Upper lobe of right lung (tissue), 1 donor: ENCODE measurements at regions not wholly inside any gene's neighbourhood (a gene's known extent, or its start where the extent isn't known, plus 50 kb on each side); places are given as distances from the start of the nearest gene placed in this dataset.
A peak's percentile ranks its signal among the peaks of the same experiment; 100 is the strongest.

Experiments used
- ATAC-seq: fragments of 200-7000 bp; cut with Tn5 transposase; one replicate; pipeline ENCODE4 v1.9.1; 2020; ENCODE audit warnings: mild to moderate bottlenecking, moderate library complexity
- DNase-seq: peaks from one replicate; pipeline ENCODE4 v3.0.0-alpha.2; 2020
- H3K27ac ChIP-seq: fragments of 200-600 bp; one replicate; pipeline ENCODE4 v1.8.0; 2022
- H3K27me3 ChIP-seq: fragments of 200-600 bp; one replicate; pipeline ENCODE4 v1.8.0; 2022; ENCODE audit warnings: mild to moderate bottlenecking
- H3K36me3 ChIP-seq: fragments of 200-600 bp; one replicate; pipeline ENCODE4 v1.8.0; 2022
- H3K4me1 ChIP-seq: fragments of 200-600 bp; one replicate; pipeline ENCODE4 v1.8.0; 2022
- H3K4me3 ChIP-seq: fragments of 200-600 bp; one replicate; pipeline ENCODE4 v1.8.0; 2022; ENCODE audit warnings: mild to moderate bottlenecking
- H3K9me3 ChIP-seq: fragments of 200-600 bp; one replicate; pipeline ENCODE4 v1.8.0; 2022
- CTCF ChIP-seq: fragments of 200-600 bp; IDR thresholded peaks from one replicate; pipeline ENCODE4 v1.8.0; 2022; ENCODE audit warnings: antibody characterized with exemption
- intact Hi-C: fragments of 100-400 bp; cut with DNase I; formaldehyde crosslinking; loops from one replicate; pipeline ENCODE4 v1.11.0; 2022
- donor health status: DM: no; HTN: yes; CAD: no; lungs with severe emphysema.

- Histone ChIP-seq H3K4me1 (no peaks in the 10 kb centered on the region), H3K27me3 (no peaks in the 10 kb centered on the region), H3K9me3 (no peaks in the 10 kb centered on the region), H3K4me3 (no peak overlapping the region), H3K36me3 (no peaks in the 10 kb centered on the region), H3K27ac (no peak overlapping the region)
- DNase-seq (no peak), ATAC-seq (no peak)
- TF ChIP-seq CTCF, result no peak
- intact Hi-C loops, result no loop called here
Observed at GRCh38 chr2:120428748-120429147, 82.8 kb downstream of the INHBB start.

GRCh38 chr2:120429586-120430500 lies 83.9 kb downstream of the INHBB start:
- Histone ChIP-seq H3K4me3 (no peak overlapping the region), H3K27ac (no peak overlapping the region)

GRCh38 chr2:120430501-120430830 lies 84.5 kb downstream of the INHBB start:
- Histone ChIP-seq H3K4me1 (no peaks in the 10 kb centered on the region), H3K36me3 (no peaks in the 10 kb centered on the region), H3K27ac (no peak overlapping the region), H3K9me3 (no peaks in the 10 kb centered on the region), H3K4me3 (no peak overlapping the region), H3K27me3 (no peaks in the 10 kb centered on the region)
- no peak for TF ChIP-seq CTCF
- ATAC-seq (no peak), DNase-seq (peak; percentile 39)
- intact Hi-C loops, result no loop called here

More at GRCh38 chr2:120429586-120430500, 83.9 kb downstream of the INHBB start:
- DNase-seq (peak; percentile 38), ATAC-seq (no peak)
- Histone ChIP-seq H3K4me1 (no peaks in the 10 kb centered on the region), H3K27me3 (no peaks in the 10 kb centered on the region), H3K9me3 (no peaks in the 10 kb centered on the region), H3K36me3 (no peaks in the 10 kb centered on the region)
- intact Hi-C loops, result no loop called here
- TF ChIP-seq CTCF, result no peak

- Histone ChIP-seq H3K36me3 (no peaks in the 10 kb centered on the region), H3K27ac (no peak overlapping the region), H3K9me3 (no peaks in the 10 kb centered on the region), H3K27me3 (no peaks in the 10 kb centered on the region), H3K4me3 (no peak overlapping the region), H3K4me1 (no peaks in the 10 kb centered on the region)
- intact Hi-C loops, result no loop called here
- ATAC-seq, result no peak
- no peak for TF ChIP-seq CTCF
- peak; percentile 37 for DNase-seq
Observed at GRCh38 chr2:120430957-120431356, 85.0 kb downstream of the INHBB start.

DNA sequence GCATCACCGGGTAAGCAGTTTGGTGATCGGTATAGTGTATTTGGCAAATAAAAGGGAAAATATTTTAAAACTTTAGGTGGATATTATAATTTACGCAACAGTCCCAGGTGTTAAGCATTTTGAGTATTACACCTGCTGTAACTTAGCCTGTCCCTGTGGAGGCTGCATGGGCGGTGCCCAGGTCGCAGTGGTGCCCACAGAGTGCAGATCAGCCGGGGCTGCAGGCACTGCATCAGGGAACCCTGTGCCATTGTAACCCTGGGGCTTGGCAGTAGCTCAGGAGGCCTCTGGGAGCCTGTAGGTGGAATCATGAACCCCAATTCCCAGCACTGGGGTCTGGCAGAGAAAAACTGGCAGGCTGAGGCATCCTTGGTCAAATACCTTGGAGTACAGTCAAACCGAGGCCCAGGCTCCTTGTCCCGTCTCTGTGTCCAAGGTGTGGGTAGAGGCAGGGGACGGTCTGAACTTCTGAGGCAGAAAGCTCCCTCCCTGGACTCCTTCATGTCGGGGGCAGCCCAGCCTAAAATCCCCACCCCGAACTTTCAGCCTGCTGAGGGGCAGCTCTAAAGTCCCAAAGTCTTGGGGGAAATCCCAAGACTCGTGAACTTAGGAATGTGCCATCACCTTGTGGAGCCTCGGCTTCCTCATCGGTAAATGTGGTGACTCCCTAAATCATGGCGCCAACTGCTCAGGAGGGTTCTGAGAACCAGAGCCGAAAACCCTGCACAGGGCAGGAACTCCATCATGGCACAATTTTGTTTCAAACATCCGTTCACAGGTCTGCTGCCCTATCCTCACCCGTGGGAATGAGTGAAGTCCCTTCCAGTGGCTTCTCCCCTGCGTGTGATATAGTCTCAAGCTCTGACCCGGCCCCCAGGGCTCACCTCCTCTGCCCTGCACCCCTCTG lies 85.7 kb downstream of the INHBB start:
- no peak for ATAC-seq
- TF ChIP-seq CTCF, result no peak

More for the DNA sequence above, 85.7 kb downstream of the INHBB start:
- Histone ChIP-seq H3K9me3 (no peaks in the 10 kb centered on the region), H3K27me3 (no peaks in the 10 kb centered on the region), H3K27ac (no peak overlapping the region), H3K36me3 (no peaks in the 10 kb centered on the region), H3K4me3 (no peak overlapping the region), H3K4me1 (no peaks in the 10 kb centered on the region)
- peak; percentile 46 for DNase-seq
- intact Hi-C loops, result no loop called here
